DMS 273 (cell line): ENCODE measurements at regions not wholly inside any gene's neighbourhood (a gene's known extent, or its start where the extent isn't known, plus 50 kb on each side); places are given as distances from the start of the nearest gene placed in this dataset.
"Not testable (repeated sequence)": the region's sequence is repeated elsewhere in the genome, so short reads cannot be mapped to it uniquely, and the experiment has no call there.

ENCODE experiments used
- DNase-seq: peaks from one replicate; lab custom pipeline; 2025; ENCODE audit not compliant: unreplicated experiment; lab: John Stamatoyannopoulos, UW

GRCh38 chr9:29043072-29043471, 1469.8 kb upstream of the C9orf72 start:
- DNase-seq, result no peak

- DNase-seq, result no peak
These were observed 1471.7 kb upstream of the C9orf72 start for GRCh38 chr9:29044959-29045358.

- DNase-seq, result no peak
These were observed 1486.8 kb upstream of the C9orf72 start for GRCh38 chr9:29060041-29060440.

DNA sequence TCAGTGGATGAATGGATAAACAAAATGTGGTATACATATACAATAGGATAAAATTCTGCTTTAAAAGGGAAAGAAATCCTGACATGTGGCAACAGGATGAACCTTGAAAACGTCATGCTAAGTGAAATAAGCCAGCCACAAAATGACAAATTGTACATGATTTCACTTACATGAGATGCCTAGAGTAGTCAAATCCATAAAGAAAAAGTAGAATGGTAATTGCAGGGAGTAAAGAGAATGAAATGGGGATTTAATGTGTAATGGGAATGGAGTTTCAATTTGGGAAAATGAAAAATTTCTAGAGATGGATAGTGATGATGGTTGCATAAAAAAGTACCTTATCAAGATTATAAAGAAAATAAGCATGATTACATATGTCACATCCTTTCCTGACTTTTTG, 1489.2 kb upstream of the C9orf72 start:
- DNase-seq, result no peak

GRCh38 chr9:29063031-29063430, 1489.8 kb upstream of the C9orf72 start:
- DNase-seq, result no peak

- no peak for DNase-seq
These were observed 1492.9 kb upstream of the C9orf72 start for GRCh38 chr9:29066141-29066640.

- no peak for DNase-seq
These were observed 1495.2 kb upstream of the C9orf72 start for GRCh38 chr9:29068461-29068860.

- no peak for DNase-seq
These were observed 1496.1 kb upstream of the C9orf72 start for GRCh38 chr9:29069376-29069775.

DNA sequence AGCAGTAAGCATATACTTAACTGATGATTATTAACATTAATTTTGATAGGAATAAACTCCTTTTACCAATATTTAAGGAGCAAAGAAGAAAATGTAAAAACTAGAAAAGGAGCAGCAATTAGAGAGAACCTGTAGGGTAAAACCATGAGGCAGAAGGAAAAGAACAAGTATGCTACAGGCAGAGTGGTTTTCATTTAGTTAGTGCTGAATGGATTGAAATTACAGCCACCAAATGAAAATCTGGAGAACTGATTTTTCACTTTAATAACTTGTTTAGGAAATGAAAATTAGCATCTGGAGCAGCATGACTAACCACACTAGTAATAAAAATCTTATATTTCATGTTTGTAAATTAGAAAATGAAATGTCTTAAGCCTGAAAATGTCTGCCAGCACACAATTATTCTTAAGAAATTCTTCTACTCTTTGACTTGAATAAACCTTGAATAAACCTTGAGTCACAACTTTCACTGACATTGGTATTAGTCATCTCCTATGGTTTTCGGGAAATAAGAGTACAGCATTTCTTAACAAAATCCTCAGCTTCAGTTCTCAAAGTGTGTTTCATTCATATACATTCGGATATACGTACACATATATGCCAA, 1504.9 kb upstream of the C9orf72 start:
- DNase-seq, result no peak

GRCh38 chr9:29100762-29101161, 1527.5 kb upstream of the C9orf72 start:
- DNase-seq, result no peak

- not testable (repeated sequence) for DNase-seq
These were observed 1530.9 kb upstream of the C9orf72 start for GRCh38 chr9:29104166-29104565.

DNA sequence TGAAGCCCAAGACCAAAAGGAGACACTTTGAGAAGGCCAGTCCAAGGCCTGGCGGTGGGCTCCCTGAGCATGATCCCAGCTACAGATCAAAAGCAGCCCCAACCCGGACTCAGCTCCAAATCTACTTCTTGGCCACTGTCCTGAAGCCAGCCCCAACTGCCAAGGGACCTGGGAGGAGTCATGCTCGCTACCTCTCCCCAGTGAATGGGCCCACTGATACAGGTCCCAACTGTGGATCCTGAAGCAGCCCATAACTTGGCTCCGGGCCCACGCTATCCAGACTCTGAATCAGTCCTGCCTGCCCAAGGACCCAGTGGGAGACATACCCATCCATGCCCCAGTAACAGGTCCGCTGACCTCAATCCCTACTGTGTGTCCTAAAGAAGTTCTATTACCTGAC, 1545.3 kb upstream of the C9orf72 start:
- DNase-seq, result no peak

DNA sequence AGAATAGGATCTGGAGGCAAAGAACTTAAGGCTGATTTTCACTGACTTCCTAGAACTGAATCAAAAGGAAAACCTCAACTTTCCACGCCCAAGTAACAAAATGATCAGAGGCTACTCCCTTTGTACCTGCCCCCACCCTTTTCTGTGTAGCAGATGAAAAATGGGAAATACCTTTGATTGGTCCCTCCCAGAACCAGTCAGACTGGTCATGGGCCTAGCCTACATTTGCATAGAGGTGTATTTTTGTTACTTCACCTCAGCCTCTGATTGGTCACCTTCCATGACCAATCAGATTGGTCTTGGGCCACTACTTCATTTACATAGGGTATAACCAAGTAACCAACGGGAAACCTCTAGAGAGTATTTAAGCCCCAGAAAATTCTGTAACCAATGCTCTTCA, 1553.5 kb upstream of the C9orf72 start:
- no peak for DNase-seq

- DNase-seq, result peak; percentile 2
These were observed 1556.5 kb upstream of the C9orf72 start for GRCh38 chr9:29129763-29130162.

GRCh38 chr9:29144476-29144875, 1571.2 kb upstream of the C9orf72 start:
- no peak for DNase-seq

- DNase-seq, result no peak
These were observed 1577.3 kb upstream of the C9orf72 start for GRCh38 chr9:29150606-29151005.

- DNase-seq, result no peak
These were observed 1587.6 kb upstream of the C9orf72 start for GRCh38 chr9:29160763-29161353.

DNA sequence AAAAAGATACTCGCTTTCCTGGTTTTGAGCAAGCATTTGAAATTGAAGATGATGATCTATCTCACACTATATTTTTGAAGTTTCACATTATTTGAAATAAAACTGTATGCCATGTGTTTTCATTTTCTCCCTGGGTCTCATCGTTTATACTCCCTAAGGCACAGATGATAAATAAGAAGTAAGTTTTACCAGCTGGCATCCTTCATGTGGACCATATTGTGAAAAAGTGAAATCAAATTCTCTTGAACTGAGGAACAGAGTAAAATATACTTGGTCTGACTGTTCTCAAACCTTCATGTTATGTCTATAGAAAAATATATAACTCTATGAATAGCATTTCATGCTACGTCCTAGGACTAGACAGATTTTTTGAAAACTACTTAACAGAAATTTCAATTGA, 1600.9 kb upstream of the C9orf72 start:
- DNase-seq, result no peak

DNA sequence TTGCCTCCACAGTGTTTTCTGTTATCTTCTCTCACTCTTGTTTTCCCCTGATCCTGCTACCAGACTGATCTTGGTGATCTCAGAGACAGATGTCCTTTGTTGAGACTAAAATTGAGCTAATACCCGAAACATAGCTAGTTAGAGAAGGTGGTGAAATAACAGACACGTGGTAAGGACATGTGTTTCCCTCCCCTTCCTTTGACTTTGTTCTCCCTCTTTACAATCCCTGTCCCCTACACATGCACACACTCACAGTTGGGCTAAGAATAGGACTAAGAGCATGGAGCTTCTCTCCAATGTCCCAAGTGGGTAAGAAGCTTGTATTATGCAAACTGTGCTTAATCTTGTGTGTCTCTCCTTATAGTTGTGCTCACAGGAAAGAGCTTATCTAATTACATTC, 1603.0 kb upstream of the C9orf72 start:
- DNase-seq, result no peak

DNA sequence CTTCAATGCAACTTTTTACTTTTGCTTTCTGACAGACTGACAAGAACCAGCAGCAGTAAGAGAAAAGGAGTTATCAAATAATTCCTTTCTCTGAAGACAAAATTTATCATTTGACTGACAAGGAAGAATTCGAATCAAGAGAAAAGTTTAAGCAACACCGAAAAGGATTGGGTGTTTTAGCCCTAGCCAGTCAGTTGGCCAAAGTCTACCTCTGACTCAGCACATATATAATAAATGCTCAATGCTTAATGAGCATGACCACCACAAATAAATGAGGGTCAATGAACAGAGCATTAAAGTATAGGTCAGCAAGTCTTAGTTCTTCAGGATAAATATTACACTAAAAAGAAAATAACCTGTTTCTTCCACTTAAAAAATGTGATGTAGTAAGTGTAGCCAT, 1603.5 kb upstream of the C9orf72 start:
- DNase-seq, result no peak

- no peak for DNase-seq
These were observed 1610.7 kb upstream of the C9orf72 start for GRCh38 chr9:29183971-29184370.

DNA sequence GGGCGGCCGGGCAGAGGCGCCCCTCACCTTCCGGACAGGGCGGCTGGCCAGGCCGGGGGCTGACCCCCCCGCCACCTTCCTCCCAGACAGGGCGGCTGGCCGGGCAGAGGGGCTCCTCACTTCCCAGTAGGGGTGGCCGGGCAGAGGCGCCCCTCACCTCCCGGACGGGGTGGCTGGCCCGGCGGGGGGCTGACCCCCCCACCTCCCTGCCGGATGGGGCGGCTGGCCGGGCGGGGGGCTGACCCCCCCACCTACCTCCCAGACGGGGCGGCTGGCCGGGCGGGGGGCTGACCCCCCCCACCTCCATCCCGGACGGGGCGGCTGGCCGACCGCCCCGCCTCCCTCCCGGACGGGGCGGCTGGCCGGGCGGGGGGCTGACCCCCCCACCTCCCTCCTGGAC, 1615.5 kb upstream of the C9orf72 start:
- DNase-seq, result not testable (repeated sequence)

DNA sequence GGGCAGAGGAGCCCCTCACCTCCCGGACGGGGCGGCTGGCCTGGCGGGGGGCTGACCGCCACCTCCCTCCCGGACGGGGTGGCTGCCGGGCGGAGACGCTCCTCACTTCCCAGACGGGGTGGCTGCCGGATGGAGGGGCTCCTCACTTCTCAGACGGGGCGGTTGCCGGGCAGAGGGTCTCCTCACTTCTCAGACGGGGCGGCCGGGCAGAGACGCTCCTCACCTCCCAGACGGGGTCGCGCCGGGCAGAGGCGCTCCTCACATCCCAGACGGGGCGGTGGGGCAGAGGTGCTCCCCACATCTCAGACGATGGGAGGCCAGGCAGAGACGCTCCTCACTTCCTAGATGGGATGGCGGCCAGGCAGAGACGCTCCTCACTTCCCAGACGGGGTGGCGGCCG, 1615.9 kb upstream of the C9orf72 start:
- DNase-seq, result not testable (repeated sequence)
